ENCODE measurements at regions not wholly inside any gene's neighbourhood (a gene's known extent, or its start where the extent isn't known, plus 50 kb on each side); places are given as distances from the start of the nearest gene placed in this dataset.
"Not testable (repeated sequence)": the region's sequence is repeated elsewhere in the genome, so short reads cannot be mapped to it uniquely, and the experiment has no call there.

DNA sequence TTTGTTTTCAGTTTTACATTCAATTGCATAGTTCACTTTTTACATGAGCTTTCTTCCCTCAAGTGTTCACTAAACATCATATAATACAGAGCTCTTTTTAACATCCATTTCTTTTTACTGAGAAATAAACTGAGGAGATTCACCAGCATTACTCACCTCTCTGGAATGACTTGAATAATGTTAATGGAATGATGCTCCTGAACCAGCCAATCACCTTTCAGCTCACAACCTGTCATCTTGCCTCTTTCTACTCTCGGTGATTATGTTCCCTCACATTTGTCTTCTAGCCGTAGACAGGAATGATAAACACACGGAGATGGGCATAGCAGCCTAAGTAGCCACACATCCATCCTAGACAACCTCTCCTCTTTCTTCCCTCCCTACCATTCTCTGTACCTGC, 301.7 kb downstream of the PAX3 start:
- DNase-seq: no peak

DNA sequence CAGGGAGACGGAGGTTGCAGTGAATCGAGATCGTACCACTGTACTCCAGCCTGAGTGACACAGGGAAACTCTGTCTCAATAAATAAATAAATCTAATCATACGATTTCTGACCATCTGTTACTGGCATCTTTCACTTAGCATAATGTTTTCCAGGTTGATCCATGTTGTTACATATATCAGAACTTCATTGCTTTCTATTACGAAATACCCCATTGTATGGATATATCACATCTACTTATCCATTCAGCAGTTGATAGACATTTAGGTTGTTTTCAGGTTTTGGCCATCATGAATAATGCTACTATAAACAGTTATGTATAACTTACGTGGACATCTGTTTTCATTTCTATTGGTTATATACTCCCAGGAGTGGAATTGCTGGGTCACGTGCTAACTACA, 303.9 kb downstream of the PAX3 start:
- no peak for DNase-seq

DNA sequence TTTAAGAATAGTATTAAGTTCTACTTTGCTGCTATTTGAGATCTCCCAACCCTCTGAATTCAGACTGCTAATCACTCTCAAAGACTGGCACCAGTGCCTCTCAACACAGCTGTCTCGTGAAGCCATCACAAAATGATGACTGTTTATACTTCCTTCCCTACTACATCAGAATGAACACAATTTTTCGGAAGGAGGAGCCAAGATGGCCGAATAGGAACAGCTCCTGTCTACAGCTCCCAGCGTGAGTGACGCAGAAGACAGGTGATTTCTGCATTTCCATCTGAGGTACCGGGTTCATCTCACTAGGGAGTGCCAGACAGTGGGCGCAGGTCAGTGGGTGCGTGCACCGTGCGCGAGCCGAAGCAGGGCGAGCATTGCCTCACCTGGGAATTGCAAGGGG, 314.4 kb downstream of the PAX3 start:
- DNase-seq: not testable (repeated sequence)

DNA sequence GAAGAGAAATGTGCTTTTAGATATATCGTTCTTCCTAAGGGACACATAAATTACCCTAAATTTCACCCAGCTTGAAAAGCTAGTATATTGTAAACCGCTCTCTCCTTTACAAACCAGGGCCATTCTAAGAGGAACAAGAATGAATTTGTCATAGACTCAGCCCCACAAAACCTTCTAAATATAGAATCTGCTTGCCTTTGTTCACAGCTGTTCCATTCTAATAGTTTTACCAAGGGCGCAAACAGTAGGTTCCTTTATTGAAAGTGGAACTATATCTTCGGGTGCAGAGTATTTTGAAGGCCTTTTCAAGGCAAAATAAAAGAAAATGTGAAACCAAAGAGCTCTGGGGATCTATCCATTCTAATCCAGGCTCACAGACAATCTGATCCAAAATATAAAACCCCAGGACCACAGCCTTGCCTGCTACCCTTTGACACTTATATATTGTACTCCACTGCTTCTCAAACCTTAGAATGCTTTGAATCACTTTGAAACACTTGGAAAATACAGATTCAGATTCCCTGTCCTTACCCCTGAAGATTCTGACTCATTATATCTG, 316.8 kb downstream of the PAX3 start:
- DNase-seq: no peak

DNA sequence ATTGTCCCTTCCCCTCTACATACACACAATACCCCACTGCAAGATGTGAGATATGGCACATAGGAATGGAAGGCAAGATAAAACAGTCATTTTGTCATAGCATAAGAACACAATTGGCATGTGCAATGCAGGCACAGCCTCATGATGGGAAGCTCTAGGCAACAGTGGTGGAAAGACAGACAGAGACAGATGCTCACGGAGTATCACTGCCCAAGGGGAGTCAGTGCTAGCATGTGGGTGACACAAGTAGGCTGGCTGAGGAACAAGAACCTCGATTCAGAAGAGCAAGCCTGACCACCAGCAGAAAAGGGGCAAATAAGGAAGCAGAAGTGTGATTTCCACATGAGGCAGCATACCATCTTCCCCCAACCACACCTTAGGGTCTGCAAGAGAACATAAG, 323.6 kb downstream of the PAX3 start:
- no peak for DNase-seq

DNA sequence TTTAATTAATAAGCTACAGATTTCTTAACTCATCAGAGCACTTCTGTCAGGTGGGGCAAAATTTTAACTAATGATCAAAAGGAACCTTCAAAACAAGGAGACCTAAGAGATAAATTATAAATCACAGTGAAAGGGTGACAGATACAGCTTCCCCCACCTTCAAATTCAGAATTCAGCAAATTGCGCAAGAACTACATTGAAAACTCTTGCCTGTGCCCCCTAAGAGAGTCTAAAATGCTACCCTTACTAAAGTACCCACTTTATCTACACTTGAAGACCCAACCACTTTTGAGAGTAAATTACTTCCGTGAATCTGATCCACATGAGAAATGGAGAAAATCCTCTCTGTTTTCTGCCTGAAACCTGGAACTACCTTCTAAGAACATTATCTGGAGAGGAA, 324.9 kb downstream of the PAX3 start:
- DNase-seq: no peak

DNA sequence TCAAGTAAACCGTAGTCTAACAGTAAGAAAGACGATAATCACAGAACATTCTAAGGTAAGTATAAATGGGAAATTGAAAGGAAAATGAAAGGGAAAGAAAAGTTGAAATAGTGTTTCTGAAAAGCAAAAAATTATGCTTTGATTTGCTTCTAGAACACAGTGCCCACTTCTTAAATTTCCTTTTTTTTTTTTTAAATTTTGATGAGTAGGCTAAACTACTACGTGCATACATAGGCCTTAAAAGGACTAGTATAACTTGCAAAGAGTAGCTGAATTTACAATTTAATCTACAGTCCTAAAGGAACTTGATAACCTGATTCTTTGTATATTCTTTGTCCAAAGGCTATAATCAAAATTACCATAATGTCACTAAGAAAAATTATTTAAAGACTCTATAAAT, 325.3 kb downstream of the PAX3 start:
- no peak for DNase-seq

DNA sequence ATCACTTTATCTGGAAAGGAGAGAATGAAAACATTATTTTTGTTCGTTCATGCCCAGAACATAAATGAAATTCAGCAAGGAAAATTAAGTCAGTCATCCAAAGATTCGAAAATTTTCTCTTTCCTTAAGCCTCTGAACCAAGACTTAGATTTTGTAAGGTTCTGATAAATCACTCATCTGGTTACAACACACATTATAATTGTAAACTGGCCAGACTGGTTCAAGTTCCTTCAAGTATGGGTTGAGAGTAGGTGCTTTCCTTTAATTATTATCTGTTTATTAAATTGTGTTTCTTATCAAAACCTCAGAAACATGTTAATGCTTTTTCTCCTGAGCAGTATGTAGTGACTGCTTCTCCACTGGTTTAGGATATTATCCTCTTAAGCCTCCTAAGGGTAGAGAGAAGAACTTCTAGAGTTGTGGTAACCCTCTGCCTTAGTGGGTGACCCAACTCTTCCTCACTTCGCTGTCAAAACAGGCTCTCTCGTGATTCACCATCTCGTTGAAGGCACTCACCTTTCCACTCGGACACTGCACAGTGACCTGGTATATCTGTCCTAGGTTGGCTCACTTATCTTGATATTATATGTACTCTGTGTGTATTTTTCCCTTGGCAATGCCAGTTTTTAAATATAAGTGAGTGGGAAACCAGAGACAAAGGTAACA, 325.9 kb downstream of the PAX3 start:
- DNase-seq: no peak

DNA sequence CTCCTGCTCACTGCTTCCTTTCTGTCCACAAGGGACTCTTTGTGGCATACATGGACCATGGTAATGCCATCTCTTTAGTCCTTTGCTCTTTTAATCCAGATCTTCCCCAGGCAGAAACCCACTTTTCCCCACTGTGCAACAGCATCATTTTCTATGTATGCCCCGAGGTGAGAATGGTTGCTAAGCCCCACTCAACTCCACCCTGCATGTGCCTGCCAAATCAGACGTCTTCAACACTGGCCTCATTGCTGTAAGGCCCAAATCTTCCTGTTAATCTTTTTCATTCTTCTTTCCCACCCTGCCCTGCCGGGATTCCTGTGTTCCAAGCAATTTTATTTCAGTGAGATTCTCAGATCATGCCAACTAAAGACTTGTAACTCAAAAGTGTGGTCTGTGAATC, 328.4 kb downstream of the PAX3 start:
- no peak for DNase-seq

DNA sequence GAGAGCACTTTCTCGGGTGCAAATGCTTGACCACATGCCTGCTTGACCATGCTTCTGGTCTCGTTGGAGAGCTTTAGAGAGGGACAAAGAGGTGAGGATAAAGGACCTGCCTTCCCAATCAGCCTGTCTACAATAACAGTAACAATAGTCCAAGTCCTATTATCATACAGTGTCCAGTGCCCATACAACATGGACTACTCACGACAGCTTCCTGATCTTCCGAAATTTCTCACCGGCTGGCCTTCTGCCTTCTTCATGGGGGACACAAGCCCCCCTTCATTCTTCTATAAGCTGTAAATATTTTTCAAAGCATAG, 329.0 kb downstream of the PAX3 start:
- DNase-seq: no peak

DNA sequence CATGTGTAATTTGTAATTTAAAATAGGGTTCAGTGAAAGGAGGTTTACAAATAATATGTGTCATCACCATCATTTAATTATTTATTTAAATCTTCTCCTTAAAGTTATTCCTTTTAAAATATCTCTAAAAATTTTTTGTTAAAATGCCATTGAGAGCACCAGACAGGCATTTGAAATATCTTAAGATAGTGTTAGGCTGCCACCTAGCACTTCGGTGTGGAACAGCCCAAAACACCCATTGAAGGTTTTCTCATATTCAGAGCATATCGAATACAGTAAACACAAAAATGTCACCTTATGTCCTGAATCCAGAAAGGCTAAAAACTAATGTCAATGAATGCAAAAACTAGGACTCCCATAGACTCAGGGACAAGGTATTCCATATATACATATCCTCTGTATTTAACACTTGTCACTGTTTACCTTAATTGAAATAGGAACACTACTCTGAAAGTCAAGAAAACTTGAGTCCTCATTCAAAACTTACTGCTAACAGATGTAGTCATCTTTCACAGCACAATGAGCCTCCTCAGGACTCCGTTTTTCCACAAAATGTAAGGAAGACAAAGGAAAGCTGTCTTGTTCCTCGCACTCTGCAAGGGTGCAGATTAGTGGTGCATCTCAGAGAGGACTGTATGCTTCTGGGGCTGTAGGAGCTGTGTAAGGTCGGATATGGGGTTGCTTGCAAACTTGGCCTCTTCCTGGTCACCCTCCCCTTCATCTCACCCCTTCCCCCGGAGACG, 329.5 kb downstream of the PAX3 start:
- DNase-seq: peak; percentile 47

DNA sequence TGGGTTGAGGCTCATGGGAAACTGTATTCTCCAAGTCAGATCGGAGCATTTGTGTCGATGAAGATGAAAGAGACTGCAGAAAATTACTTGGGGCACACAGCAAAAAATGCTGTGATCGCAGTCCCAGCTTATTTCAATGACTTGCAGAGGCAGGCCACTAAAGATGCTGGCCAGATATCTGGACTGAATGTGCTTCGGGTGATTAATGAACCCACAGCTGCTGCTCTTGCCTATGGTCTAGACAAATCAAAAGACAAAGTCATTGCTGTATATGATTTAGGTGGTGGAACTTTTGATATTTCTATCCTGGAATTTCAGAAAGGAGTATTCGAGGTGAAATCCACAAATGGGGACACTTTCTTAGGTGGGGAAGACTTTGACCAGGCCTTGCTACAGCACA, 336.6 kb downstream of the PAX3 start:
- DNase-seq: no peak

DNA sequence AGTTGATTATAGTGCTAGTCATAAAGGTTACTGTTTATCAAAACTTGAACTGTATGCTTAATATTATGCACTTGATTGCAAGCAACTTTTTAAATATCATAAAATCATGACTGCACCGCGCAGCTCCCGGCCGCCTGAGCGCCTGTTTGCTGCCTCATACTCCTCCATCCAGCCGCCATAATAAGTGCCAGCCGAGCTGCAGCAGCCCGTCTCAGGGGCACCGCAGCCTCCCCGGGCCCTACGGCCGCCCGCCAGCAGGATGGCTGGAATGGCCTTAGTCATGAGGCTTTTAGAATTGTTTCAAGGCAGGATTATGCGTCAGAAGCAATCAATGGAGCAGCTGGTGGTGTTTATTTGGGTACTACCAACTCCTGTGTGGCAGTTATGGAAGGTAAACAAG, 337.2 kb downstream of the PAX3 start:
- no peak for DNase-seq

DNA sequence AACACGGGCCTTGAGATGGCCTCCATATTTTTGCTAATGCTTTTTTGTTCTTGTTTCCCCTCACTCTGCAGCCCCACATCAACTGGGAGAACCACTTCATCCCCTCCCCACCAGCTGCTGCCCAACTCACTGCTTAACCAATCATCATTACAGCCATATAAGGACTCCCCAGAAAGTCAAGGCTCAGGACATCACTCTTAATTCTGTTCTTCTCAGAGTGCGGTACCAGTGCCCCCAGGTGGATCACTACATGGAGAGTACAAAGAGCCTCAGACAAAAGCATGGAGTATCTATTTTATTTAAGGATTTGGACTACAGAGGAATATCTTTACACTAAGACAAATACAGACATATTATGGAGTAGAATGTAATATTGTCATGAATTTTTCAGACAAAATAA, 340.6 kb downstream of the PAX3 start:
- no peak for DNase-seq

DNA sequence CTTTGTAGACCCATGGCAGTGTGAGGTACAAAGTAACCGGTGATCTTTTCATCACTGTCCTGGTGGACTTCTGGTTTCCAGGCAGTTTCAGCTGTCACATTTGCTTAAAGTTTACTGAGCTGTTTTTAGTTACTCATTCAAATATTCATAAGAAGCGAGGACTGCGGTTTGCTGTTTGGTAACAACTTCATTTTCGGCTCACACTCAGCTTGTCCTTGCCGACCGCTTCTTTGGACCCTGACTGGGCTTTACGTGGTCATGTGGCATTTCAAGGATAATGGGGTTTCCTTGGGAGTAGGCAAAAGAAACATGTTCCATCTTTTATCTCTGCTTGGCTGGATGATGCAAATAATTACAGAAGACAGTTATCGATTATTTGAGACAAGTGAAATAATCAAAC, 350.7 kb downstream of the PAX3 start:
- no peak for DNase-seq

DNA sequence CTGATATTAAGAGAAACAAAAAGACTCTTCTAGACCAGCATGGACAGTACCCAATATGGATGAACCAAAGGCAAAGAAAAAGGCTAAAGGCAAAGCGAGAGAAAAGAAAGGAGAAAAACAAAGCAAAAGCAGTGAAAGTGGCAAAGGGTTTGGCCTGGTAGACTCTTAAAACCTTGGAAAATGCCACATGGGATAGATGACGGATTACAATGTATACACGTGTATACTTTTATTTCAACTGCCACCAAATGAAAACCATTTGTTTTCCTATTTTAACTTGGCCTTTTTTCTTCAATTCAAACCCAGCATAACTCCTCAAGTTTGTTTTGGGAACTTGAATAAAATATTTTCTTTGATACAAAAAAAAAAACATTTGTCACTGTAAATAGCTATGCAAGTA, 354.3 kb downstream of the PAX3 start:
- not testable (repeated sequence) for DNase-seq

DNA sequence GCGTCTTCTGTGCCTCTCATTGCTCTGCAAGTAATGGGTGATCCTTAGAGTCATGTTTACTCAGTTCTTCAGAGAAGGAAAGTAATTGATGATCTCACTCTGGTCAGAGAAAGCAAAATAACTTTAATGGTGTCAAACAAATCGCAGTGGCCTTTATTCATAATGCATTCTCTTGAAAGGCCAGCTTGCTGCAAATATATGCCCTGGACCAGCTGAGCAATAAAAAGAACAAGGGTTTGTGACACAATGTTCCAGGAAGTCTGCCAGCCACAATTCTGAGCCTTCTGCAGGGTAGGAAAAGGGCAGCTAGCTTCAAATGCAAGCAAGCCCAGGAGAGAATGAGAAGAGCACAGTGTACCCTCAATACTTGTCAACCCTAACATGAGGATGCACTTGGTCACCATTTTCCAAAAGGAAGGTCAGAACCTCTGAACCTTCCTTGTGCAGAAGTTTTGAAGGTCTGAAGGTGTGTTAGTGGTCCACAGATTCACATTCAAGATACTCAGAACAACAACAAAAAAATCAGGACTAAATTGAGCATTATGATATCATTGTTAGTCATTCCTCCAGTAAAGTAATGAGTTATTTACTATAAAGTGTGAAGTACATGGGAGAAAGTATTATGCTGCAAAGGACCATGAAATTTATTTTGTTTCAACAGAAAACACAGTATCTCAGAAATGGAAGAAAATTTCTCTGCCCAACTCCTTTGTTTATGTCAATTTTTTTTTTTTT, 355.6 kb downstream of the PAX3 start:
- DNase-seq: no peak

DNA sequence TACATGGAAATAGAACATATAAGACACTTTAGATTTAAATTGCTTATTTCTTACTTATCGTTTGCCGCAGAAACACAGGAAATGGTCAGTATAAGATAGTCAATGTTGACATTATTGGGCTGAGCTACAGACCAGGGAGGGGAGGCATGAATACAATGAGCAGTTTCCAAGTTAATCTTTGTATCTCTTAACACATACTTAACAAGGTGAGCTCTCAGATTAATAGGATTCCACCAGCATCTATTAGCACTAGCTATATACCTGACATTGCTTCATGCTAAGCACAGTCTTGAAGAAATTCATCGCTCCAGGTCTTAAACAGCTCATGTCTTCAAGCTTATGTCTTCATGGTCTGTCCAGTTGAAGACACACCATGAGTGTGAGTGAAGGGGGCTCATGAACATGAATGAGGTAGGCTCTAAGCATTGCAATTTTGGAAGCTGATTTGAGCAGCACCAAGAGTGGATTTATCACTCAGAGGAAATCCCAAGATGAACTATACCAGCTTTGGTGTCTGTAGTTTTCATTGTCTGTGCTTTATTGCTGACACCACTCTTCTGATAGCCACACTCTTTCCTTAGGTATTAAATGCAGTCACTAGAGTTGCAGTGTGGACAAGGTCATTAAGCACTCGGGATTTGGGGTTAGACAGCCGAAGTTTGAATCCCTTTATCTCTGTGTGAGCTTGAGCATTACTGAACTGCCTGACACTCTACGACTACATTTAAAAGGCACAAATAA, 359.3 kb upstream of the EPHA4 start:
- no peak for DNase-seq

DNA sequence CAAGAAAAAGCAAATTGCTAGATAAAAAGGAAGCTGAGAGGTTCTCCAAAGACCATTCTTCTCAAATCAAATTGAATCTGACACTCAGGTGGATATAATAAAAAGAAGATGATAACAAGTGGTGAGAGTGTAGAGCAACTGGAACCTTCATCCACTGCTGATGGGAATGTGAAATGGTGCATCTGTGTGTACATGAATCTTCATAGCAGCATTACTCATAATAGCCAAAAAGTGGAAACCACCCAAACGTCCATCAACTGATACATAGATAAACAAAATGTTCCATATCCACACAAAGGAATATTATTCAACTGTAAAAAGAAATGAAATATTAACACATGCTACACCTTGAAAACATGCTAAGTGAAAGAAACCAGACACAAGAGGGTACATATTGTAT, 357.2 kb upstream of the EPHA4 start:
- no peak for DNase-seq

DNA sequence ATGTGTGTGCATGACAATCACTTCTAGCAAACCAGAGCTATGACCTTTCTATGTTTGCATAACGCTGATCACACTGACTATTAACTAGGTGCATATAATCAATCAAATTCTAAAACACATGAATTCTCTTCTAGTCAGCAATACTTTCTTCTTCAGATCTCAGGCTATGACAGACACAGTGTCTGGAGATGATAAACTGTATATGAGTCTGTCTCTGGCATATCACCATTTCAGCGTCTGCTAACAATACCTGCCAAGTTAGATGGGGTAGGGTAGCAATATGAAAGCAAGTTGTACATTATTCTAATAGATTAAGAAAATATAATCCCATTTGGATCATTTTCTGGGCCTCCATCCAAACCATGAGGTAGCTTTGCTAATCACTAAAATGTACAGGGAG, 354.2 kb upstream of the EPHA4 start:
- no peak for DNase-seq

DNA sequence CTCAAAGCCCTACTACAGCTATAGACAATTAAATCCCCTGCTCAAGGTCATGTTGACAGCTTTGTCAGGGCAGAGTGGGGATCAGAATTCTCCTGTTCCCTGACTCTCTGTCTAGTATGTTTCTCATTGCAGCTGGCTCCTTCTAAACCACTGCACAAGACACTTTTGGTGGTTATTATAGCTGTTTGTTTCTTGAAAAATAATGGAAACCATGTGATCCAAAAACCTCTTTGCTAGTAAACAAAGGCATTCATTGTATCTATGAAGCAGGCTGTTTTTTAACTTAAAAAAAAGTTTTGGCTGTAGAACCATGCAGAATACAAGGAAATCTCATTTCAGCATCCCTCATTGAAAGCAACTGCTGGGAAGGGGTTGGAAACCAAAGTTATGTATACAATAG, 352.5 kb upstream of the EPHA4 start:
- no peak for DNase-seq

DNA sequence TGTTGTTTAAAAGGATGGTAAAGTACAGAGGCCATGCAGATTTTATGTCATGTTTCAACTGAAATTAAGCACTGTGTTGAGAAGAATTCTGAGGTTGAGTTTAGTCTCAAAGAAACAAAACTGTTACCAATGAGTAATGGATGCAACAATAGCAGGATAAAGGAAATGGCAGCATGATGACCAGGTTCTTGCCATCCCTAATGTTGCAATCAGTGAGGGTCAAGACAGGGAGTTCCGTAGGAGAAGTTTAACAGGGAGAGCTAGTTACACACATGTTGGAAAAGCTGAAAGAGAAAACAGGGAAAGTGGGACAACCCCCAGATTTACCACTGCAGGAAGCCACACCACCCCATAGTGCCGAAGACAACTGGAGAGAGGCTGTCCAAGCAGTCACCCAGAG, 343.8 kb upstream of the EPHA4 start:
- no peak for DNase-seq

DNA sequence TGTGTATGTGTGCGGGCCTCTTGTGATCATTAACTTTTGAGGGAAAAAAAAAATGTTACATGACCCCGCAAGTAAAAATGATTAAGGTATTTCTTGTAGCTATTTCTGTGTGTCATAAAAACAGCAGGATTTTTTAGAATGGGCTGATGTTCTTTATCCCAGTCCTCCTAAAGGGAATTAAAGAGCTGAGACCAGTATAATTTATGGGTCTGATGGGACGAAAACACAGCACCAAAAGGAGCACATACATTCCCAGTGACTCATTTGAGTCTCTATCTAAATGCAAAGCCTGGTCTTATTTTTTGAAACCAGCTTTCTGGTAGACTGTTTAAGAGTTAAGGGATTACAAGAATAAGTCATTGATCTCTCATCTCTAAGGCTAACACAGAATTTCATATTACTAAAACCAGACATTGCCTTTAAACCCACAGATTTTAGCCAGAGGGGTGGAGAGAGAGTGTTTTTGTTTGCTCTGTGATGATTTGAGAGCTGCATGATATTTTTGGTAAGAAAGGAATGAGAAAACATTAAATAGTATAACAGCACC, 342.3 kb upstream of the EPHA4 start:
- DNase-seq: no peak

Data from dermis blood vessel endothelial cell (primary cell).